ENCODE measurements at regions not wholly inside any gene's neighbourhood (a gene's known extent, or its start where the extent isn't known, plus 50 kb on each side); places are given as distances from the start of the nearest gene placed in this dataset.

GRCh38 chr4:13181681-13182080, 302.5 kb downstream of the RAB28 start:
- Mint-ChIP-seq H3K36me3 (ENCODE audit: low read depth) (no peaks in the 10 kb centered on the region), H3K4me1 (ENCODE audit: low read depth) (no peaks in the 10 kb centered on the region), H3K27ac (no peak overlapping the region), H3K9me3 (peaks cover 23% of the 10 kb centered on the region), H3K4me3 (no peak overlapping the region), H3K27me3 (ENCODE audit: insufficient read depth) (no peaks in the 10 kb centered on the region)
- TF ChIP-seq CTCF (IDR thresholded peaks at IDR 0.05), result no peak
- no peak for DNase-seq

- Mint-ChIP-seq H3K27ac (no peak overlapping the region), H3K27me3 (ENCODE audit: insufficient read depth) (no peaks in the 10 kb centered on the region), H3K4me3 (no peak overlapping the region), H3K4me1 (ENCODE audit: low read depth) (no peaks in the 10 kb centered on the region), H3K9me3 (peaks cover 31% of the 10 kb centered on the region), H3K36me3 (ENCODE audit: low read depth) (no peaks in the 10 kb centered on the region)
- no peak for TF ChIP-seq CTCF (IDR thresholded peaks at IDR 0.05)
- no peak for DNase-seq
These were observed 303.4 kb downstream of the RAB28 start for GRCh38 chr4:13180701-13181100.

GRCh38 chr4:13178621-13179020, 305.5 kb downstream of the RAB28 start:
- no peak for TF ChIP-seq CTCF (IDR thresholded peaks at IDR 0.05)
- peaks cover 28% of the 10 kb centered on the region for H3K9me3 Mint-ChIP-seq
- no peak overlapping the region for H3K4me3 Mint-ChIP-seq
- no peaks in the 10 kb centered on the region for H3K36me3 Mint-ChIP-seq (ENCODE audit: low read depth)
- no peaks in the 10 kb centered on the region for H3K27me3 Mint-ChIP-seq (ENCODE audit: insufficient read depth)
- H3K27ac Mint-ChIP-seq, result no peak overlapping the region
- no peaks in the 10 kb centered on the region for H3K4me1 Mint-ChIP-seq (ENCODE audit: low read depth)
- DNase-seq, result no peak

- Mint-ChIP-seq H3K9me3 (peaks cover 28% of the 10 kb centered on the region), H3K27me3 (ENCODE audit: insufficient read depth) (no peaks in the 10 kb centered on the region; the same call in 1 of the 2 replicates)
These were observed 307.4 kb downstream of the RAB28 start for GRCh38 chr4:13176741-13177142.

GRCh38 chr4:13174926-13175325, 309.2 kb downstream of the RAB28 start:
- H3K27me3 Mint-ChIP-seq (ENCODE audit: insufficient read depth), result peaks cover 2% of the 10 kb centered on the region
- no peak for DNase-seq
- H3K27ac Mint-ChIP-seq, result no peak overlapping the region
- no peak overlapping the region for H3K4me3 Mint-ChIP-seq
- no peak for TF ChIP-seq CTCF (IDR thresholded peaks at IDR 0.05)
- no peaks in the 10 kb centered on the region for H3K4me1 Mint-ChIP-seq (ENCODE audit: low read depth)
- peaks cover 21% of the 10 kb centered on the region for H3K9me3 Mint-ChIP-seq
- H3K36me3 Mint-ChIP-seq (ENCODE audit: low read depth), result no peaks in the 10 kb centered on the region

More at GRCh38 chr4:13176741-13177142, 307.4 kb downstream of the RAB28 start:
- Mint-ChIP-seq H3K36me3 (ENCODE audit: low read depth) (no peaks in the 10 kb centered on the region), H3K4me3 (no peak overlapping the region), H3K4me1 (ENCODE audit: low read depth) (no peaks in the 10 kb centered on the region), H3K27ac (no peak overlapping the region)
- DNase-seq, result no peak
- no peak for TF ChIP-seq CTCF (IDR thresholded peaks at IDR 0.05)

- peaks cover 25% of the 10 kb centered on the region for H3K9me3 Mint-ChIP-seq
- no peak for TF ChIP-seq CTCF (IDR thresholded peaks at IDR 0.05)
- no peaks in the 10 kb centered on the region for H3K36me3 Mint-ChIP-seq (ENCODE audit: low read depth)
- no peak overlapping the region for H3K4me3 Mint-ChIP-seq
- no peaks in the 10 kb centered on the region for H3K4me1 Mint-ChIP-seq (ENCODE audit: low read depth)
- DNase-seq, result no peak
- peaks cover 2% of the 10 kb centered on the region for H3K27me3 Mint-ChIP-seq (ENCODE audit: insufficient read depth)
- H3K27ac Mint-ChIP-seq, result no peak overlapping the region
These were observed 310.1 kb downstream of the RAB28 start for GRCh38 chr4:13174001-13174400.
